K562 (cell line): ENCODE measurements at regions not wholly inside any gene's neighbourhood (a gene's known extent, or its start where the extent isn't known, plus 50 kb on each side); places are given as distances from the start of the nearest gene placed in this dataset.

Experiments
- ATAC-seq: fragments of 200-7000 bp; cut with Tn5 transposase; 3 replicates; pipeline ENCODE4 v1.9.1; 2020; ENCODE audit warnings: moderate library complexity
- BruUV-seq: library from RNA; stranded (reverse); fragments of 400-500 nt; replicated peaks from 2 replicates; lab custom pipeline; 2021; lab: Mats Ljungman, UMichigan
- CTCF ChIA-PET: fragments of 300-600 bp; formaldehyde crosslinking; extraction: SDS; loops from one replicate; lab custom pipeline; 2021; ENCODE audit warnings: low intra/inter-chr PET ratio; lab: Yijun Ruan, JAX
- POLR2A ChIA-PET: fragments of 300-600, 350-650 bp; sonication (Branson Sonifier 250); formaldehyde crosslinking; extraction: SDS; loops from one replicate; lab custom pipeline; 2021; ENCODE audit warnings: antibody characterized with exemption, inconsistent platforms; lab: Yijun Ruan, JAX
- DNase-seq, 4 experiments: peaks; one replicate each; pipeline versions ENCODE4 v3.0.0 to v3.0.0-alpha.2; 2011 to 2018; ENCODE audit warnings: low spot score in 3 of 4, mixed read lengths in 3 of 4; ENCODE audit errors: extremely low read depth in 1 of 4
- FAIRE-seq: peaks from 2 replicates; lab custom pipeline; 2011; peaks lifted over from hg19 to GRCh38; lab: Jason Lieb, UNC
- H2AFZ ChIP-seq: 2 replicates; pipeline ENCODE4 v1.6.0; 2011; ENCODE audit warnings: low read depth, low read length, control low read depth, inconsistent platforms
- H3K27ac ChIP-seq: fragments of 200-600 bp; 3 replicates; pipeline ENCODE4 v1.8.0; 2011; ENCODE audit warnings: low read depth, mild to moderate bottlenecking, control low read depth, inconsistent platforms, low read length, moderate library complexity, mixed read lengths; ENCODE audit errors: extremely low read depth
- H3K27me3 ChIP-seq, 2 experiments: fragments of 300-600 bp in 1 of 2; 2 replicates in 1 of 2; 3 replicates in 1 of 2; pipeline versions ENCODE4 v1.6.0 to v1.8.0; 2011; ENCODE audit warnings: inconsistent platforms in 2 of 2, low read length in 2 of 2, mild to moderate bottlenecking in 1 of 2, mixed read lengths in 1 of 2, moderate library complexity in 1 of 2; ENCODE audit not compliant: control insufficient read depth in 2 of 2, insufficient read depth in 2 of 2
- H3K36me3 ChIP-seq: fragments of 300-600 bp; 3 replicates; pipeline ENCODE4 v1.8.0; 2011; ENCODE audit warnings: mild to moderate bottlenecking, low read length, inconsistent platforms; ENCODE audit not compliant: control insufficient read depth, insufficient read depth
- H3K4me1 ChIP-seq, 2 experiments: fragments of 200-600 bp in 1 of 2; replicated peaks in 1 of 2; 2 replicates in 1 of 2; 3 replicates in 1 of 2; pipeline versions ENCODE4 v1.5.1 to v1.8.0; 2011; ENCODE audit warnings: inconsistent platforms in 2 of 2, low read length in 2 of 2, mild to moderate bottlenecking in 1 of 2, mixed read lengths in 1 of 2, moderate library complexity in 1 of 2; ENCODE audit not compliant: control insufficient read depth in 2 of 2, insufficient read depth in 2 of 2
- H3K4me2 ChIP-seq: 2 replicates; pipeline ENCODE4 v1.6.1; 2011; ENCODE audit warnings: low read length, control low read depth, inconsistent platforms, mixed read lengths; ENCODE audit not compliant: insufficient read depth
- H3K4me3 ChIP-seq: fragments of 200-600 bp; sonication (generic), shearing (Covaris generic); 2 replicates; pipeline ENCODE4 v1.5.1; 2016; ENCODE audit warnings: control low read depth, inconsistent platforms
- H3K79me2 ChIP-seq: fragments of 200-600 bp; 3 replicates; pipeline ENCODE4 v1.8.0; 2011; ENCODE audit warnings: low read length, inconsistent platforms; ENCODE audit not compliant: control insufficient read depth, insufficient read depth
- H3K9ac ChIP-seq, 2 experiments: 2 replicates each; pipeline versions ENCODE4 v1.6.0 to v1.6.1; 2011; ENCODE audit warnings: low read depth in 2 of 2, low read length in 2 of 2, control low read depth in 1 of 2, inconsistent platforms in 1 of 2, mild to moderate bottlenecking in 1 of 2, mixed read lengths in 1 of 2; ENCODE audit not compliant: insufficient read depth in 1 of 2
- H3K9me1 ChIP-seq: one replicate; pipeline ENCODE4 v1.6.0; 2011; ENCODE audit warnings: inconsistent platforms, mild to moderate bottlenecking, low read length, moderate library complexity; ENCODE audit not compliant: control insufficient read depth, insufficient read depth
- H3K9me3 ChIP-seq: replicated peaks from 2 replicates; pipeline ENCODE4 v1.5.1; 2011; ENCODE audit warnings: low read depth, low read length, inconsistent platforms; ENCODE audit not compliant: control insufficient read depth, insufficient read depth
- H4K20me1 ChIP-seq: replicated peaks from 2 replicates; pipeline ENCODE4 v1.6.1; 2011; ENCODE audit warnings: low read length, inconsistent platforms, mixed read lengths; ENCODE audit not compliant: control insufficient read depth, insufficient read depth
- BMI1 ChIP-seq: fragments of 150-350 bp; IDR thresholded peaks from 2 replicates; pipeline ENCODE4 v1.6.1; 2014; ENCODE audit warnings: low read length
- COPS2 ChIP-seq: fragments of 450-650 bp; conservative IDR thresholded peaks from 2 replicates; pipeline ENCODE4 v1.6.1; 2016; ENCODE audit warnings: mild to moderate bottlenecking, moderate library complexity
- ELF1 ChIP-seq: fragments of 200-800 bp; sonication (Bioruptor generic); IDR thresholded peaks from 2 replicates; pipeline ENCODE4 v1.6.1; 2016; ENCODE audit warnings: missing genetic modification characterization, missing compliant biosample characterization
- FOXA1 ChIP-seq: fragments of 450-650 bp; IDR thresholded peaks from 2 replicates; pipeline ENCODE4 v1.6.1; 2016; ENCODE audit warnings: mild to moderate bottlenecking, borderline replicate concordance
- NUFIP1 ChIP-seq: fragments of 450-650 bp; IDR thresholded peaks from 2 replicates; pipeline ENCODE4 v1.6.1; 2018; ENCODE audit not compliant: partially characterized antibody
- RHOXF2B ChIP-seq: fragments of 250-450 bp; sonication (Bioruptor Pico); conservative IDR thresholded peaks from 2 replicates; pipeline ENCODE4 v1.5.1; 2021
- TARDBP ChIP-seq: fragments of 450-650 bp; IDR thresholded peaks from 2 replicates; pipeline ENCODE4 v1.6.1; 2016
- TEAD4 ChIP-seq, 2 experiments: sonication (generic) in 1 of 2; formaldehyde crosslinking in 1 of 2; IDR thresholded peaks; 2 replicates each; pipeline versions ENCODE4 v1.6.1 to v1.8.0; 2012 to 2022; ENCODE audit warnings: borderline replicate concordance in 1 of 2, inconsistent platforms in 1 of 2, low read length in 1 of 2, mild to moderate bottlenecking in 1 of 2, missing genetic modification reagents in 1 of 2
- ZSCAN32 ChIP-seq: fragments of 450-650 bp; formaldehyde crosslinking; IDR thresholded peaks from 2 replicates; pipeline ENCODE4 v1.4.0; 2020; ENCODE audit warnings: mild to moderate bottlenecking, moderate library complexity
- WGBS: fragments of 100-300 bp; shearing (Covaris generic); methylation state at CpG from one replicate; pipeline ENCODE4 v1.1.6; 2016; ENCODE audit warnings: low coverage, mixed read lengths; ENCODE audit not compliant: insufficient coverage; ENCODE audit errors: missing lambda C conversion rate; 5-methylcytosine and 5-hydroxymethylcytosine counted together
- in situ Hi-C: fragments of 300-500 bp; cut with MboI; formaldehyde crosslinking; loops from 4 replicates; pipeline ENCODE4 v1.15.0; 2018; ENCODE audit warnings: inconsistent platforms, mixed read lengths
- intact Hi-C: fragments of 100-400 bp; cut with micrococcal nuclease; formaldehyde crosslinking; loops from 2 replicates; pipeline ENCODE4 v1.14.2; 2022
- TF ChIP-seq, protein P1 (sequence below): sonication (generic); formaldehyde crosslinking; IDR thresholded peaks from 2 replicates; pipeline ENCODE4 v1.9.0; 2022; ENCODE audit warnings: mild to moderate bottlenecking, missing genetic modification reagents
- TF ChIP-seq, protein P2 (sequence below): fragments of 450-650 bp; IDR thresholded peaks from one replicate; pipeline ENCODE4 v1.6.1; 2018; ENCODE audit warnings: mild to moderate bottlenecking, moderate library complexity; ENCODE audit not compliant: partially characterized antibody

DNA sequence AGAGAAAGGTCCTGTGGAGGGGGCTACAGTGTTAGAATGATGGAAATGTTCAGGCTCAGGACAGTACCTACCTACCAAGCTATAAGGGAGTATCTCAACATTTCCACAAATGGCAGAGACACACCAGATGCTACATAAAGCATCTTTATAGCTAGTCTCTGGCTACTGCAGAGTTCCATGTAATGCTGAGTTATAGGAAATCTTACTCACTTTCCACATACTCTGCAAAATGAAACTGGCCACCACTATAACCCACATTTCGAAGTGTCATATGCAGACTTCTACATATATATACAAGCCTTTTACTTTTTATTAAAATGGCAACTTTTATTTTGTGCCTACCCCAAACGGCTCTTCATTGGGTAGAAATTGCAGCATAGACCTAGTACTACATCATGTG, 85.5 kb downstream of the FAS start:
- Histone ChIP-seq H3K4me1 (peaks cover 0 to 10% of the 10 kb centered on the region in 2 experiments; a peak in 3 of 5 replicates), H3K36me3 (no peaks in the 10 kb centered on the region), H3K4me2 (no peak overlapping the region), H3K79me2 (no peaks in the 10 kb centered on the region), H3K9ac (no peak overlapping the region), H3K4me3 (no peak overlapping the region), H2AFZ (no peak overlapping the region), H3K9me1 (no peaks in the 10 kb centered on the region), H3K9me3 (no peaks in the 10 kb centered on the region), H4K20me1 (no peaks in the 10 kb centered on the region), H3K27me3 (no peaks in the 10 kb centered on the region), H3K27ac (no peak overlapping the region)
- no TSS peak for BruUV-seq
- intact Hi-C loops: no loop called here
- FAIRE-seq (no peak), DNase-seq (no peak), ATAC-seq (no peak)
- no peak for TF ChIP-seq ZSCAN32 (CRISPR knock-in tag)
- no peak for TF ChIP-seq TEAD4 (IDR thresholded peaks at IDR 0.05; ENCODE audit: low read length)
- TF ChIP-seq TEAD4 (CRISPR knock-in tag; IDR thresholded peaks at IDR 0.05; ENCODE audit: borderline replicate concordance): no peak
- TF ChIP-seq, protein P1, sequence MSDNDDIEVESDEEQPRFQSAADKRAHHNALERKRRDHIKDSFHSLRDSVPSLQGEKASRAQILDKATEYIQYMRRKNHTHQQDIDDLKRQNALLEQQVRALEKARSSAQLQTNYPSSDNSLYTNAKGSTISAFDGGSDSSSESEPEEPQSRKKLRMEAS: no peak
- TF ChIP-seq TARDBP: no peak
- TF ChIP-seq FOXA1: no peak
- TF ChIP-seq NUFIP1: no peak
- TF ChIP-seq, protein P2, sequence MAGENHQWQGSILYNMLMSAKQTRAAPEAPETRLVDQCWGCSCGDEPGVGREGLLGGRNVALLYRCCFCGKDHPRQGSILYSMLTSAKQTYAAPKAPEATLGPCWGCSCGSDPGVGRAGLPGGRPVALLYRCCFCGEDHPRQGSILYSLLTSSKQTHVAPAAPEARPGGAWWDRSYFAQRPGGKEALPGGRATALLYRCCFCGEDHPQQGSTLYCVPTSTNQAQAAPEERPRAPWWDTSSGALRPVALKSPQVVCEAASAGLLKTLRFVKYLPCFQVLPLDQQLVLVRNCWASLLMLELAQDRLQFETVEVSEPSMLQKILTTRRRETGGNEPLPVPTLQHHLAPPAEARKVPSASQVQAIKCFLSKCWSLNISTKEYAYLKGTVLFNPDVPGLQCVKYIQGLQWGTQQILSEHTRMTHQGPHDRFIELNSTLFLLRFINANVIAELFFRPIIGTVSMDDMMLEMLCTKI: no peak
- no peak for TF ChIP-seq BMI1
- TF ChIP-seq RHOXF2B (CRISPR knock-in tag): no peak
- no peak for TF ChIP-seq ELF1 (tag)
- no peak for TF ChIP-seq COPS2
- 14% methylated on average over 2 of the region's 2 CpGs for WGBS
- CTCF ChIA-PET: no interaction called here
- in situ Hi-C loops: no loop called here
- POLR2A ChIA-PET: no interaction called here
